Left hindlimb (tissue), 1 donor: ENCODE measurements at regions not wholly inside any gene's neighbourhood (a gene's known extent, or its start where the extent isn't known, plus 50 kb on each side); places are given as distances from the start of the nearest gene placed in this dataset.
A peak's percentile ranks its signal among the peaks of the same experiment; 100 is the strongest.
"Not testable (repeated sequence)": the region's sequence is repeated elsewhere in the genome, so short reads cannot be mapped to it uniquely, and the experiment has no call there.

ENCODE experiments used
- DNase-seq: peaks from one replicate; pipeline ENCODE4 v3.0.0-alpha.2; 2018

DNA sequence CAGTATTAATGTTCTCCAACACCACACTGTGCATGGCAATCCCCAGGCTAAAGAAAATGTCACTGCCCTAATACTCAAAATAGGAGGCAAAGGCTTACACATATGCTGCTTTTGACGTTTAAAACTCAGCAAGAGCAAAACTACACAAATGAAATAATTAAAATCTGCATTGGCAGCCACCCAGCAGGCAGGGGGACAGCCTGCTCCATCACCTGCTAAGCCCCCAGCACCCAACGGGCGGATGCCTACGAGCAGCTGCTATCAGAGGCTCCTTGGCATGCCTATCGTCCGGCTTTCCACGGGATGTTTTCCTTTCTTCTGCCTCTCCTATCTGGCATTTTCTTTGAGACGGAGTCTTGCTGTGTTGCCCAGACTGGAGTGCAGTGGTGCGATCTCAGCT, 337.5 kb downstream of the SOX9 start:
- DNase-seq = no peak

DNA sequence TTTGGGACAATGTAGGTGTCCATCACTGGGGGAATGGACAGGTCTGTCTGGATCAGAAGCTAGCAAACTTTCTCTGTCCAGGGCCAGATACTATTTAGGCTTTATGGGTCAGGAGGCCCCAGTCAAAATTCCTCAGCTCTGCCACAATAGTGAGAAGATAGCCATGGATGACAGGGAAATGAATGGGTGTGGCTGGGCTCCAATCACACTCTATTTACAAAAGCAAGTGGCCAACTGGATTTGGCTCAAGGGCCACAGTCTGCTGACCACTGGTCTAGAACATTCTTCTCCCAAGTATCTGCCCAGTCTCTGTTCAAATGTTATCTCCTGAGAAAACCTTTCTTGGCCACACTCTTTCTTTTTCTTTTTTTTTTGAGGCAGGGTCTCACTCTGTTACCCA, 339.9 kb downstream of the SOX9 start:
- DNase-seq = no peak

DNA sequence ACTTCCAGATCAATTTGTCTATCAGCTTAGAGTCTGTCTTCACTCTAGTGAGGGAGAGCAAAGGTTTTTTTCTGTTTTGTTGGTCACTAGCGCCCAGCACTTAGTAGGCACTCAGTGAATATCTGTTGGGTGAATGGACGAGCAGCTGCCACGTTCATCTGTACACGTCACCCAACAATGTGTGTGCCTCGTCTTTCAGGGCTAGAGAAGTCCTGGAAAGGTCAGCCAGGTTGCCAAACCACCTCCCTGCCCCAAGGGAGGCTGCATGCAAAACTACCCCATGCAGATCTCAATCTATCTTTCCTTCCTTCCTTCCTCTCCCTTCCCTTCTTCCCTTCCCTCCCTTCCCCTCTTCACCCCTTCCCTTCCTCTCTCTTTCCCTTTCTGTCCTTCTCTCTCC, 340.9 kb downstream of the SOX9 start:
- DNase-seq = no peak

DNA sequence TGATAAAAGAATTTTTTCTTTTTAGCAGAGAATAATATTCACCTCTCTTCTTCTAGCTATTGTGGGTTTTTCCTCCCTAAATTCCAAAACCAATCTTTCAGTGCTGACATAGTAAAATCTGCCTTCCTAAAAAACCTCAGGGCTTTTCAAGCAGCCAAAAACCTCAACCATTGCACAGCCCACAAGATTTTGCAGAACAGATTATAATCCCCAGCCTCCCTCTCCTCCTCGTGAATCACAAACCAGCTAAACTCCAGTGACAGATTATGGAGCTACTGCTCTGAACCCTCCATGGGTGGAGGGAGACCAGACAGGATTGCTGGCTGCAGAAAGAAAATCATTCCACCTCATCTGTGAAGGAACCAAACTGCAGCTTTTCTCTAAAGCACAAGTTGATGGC, 341.6 kb downstream of the SOX9 start:
- DNase-seq = no peak

DNA sequence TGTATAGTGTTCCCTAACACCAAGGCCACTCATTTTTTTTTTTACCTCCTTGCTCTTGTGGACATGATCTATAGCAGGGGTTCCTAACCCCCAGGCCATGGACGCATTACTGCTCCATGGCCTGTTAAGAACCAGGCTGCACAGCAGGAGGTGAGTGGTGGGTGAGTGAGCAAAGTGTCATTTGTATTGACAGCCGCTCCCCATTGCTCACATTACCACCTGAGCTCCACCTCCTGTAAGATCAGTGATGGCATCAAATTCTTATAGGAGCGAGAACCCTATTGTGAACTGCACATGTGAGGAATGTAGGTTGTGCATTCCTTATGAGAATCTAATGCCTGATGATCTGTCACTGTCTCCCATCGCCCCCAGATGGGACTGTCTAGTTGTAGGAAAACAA, 342.0 kb downstream of the SOX9 start:
- DNase-seq = no peak

DNA sequence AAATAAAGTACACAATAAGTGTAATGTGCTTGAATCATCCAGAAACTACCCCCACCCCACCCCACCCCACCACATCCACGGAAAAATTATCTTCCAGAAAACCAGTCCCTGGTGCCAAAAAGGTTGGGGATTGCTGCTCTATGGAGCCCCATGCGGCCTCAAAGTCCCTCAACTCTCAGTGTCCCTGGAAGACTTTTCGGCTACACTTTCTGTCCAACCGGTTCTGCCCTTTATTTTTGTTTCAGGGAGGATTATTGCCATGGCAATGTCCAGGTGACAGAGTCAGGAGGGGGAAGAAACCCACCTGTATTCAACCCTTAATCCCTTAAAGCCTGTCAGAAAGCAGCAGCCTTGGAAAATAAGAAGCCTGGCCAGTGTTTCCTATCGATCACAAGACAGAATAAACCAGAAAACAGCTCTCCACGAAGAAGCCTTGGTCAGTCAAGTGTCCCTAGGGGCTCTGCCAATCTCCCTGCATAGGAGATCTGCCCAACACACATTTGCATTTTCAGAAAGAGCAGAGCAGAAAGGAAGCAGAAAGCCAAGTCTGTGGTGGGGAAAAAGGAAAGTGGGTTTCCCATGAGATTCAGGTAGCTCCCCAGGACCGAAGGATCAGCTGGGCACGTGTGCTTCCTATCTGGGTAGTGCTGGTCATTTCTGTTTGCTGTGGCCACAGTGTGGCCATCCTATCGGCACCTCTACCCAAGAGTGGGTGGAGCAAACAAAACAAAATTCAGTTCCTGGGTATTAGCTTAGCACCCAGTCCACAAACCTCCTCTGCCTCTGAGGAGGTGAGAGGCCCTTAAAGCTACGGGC, 342.7 kb downstream of the SOX9 start:
- no peak for DNase-seq

DNA sequence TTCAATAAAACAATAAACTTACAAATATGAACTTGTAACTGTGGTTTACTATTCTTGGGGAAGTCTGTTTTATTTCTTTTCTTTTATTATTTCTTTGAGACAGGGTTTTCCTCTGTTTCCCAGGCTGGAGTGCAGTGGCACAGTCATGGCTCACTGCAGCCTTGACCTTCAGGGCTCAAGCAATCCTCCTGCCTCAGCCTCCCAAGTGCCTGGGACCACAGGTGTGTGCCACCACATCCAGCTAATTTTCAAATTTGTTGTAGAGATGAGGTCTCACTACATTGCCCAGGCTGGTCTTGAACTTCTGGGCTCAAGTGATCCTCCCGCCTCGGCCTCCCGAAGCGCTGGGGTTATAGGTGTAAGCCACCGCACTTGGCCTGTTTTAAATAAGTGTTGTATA, 343.4 kb downstream of the SOX9 start:
- DNase-seq = not testable (repeated sequence)

DNA sequence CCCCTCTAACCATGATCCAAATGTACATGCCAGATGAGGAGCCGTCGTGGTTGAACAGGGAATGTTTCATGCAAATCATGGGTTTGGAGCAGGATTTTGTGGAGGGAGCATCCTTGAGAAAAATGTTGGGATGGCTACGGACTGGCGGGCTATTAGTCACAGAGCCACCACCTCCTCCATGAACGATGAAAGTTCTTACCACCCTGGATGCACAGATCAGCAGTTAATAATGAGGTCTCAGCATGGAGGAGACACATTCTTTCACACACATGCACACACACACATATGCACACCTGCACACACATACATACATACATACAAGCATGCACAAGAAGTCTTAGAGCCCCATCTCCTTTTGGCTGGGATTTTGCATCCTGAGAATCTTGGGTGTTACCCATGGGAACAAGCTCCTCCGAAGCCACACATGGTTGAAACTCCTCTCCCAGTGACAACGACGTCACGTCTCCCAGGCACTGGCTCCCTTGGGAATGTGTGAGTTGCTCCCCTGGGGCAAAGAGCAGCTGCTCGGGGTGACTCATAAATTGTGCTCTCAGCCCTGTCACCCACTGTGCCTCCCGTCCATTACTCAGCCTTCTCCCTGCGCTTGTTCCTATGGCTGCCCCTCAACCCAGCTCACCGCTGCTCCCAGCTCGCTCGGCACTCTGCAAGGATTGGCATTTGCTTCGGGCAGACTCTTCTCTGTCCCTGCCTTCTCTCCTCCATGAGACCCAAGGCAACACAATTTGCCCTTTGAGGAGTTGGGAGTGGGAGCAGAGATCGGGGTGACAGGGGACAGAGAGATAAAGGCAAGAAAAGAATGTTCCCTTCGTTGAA, 344.6 kb downstream of the SOX9 start:
- no peak for DNase-seq

DNA sequence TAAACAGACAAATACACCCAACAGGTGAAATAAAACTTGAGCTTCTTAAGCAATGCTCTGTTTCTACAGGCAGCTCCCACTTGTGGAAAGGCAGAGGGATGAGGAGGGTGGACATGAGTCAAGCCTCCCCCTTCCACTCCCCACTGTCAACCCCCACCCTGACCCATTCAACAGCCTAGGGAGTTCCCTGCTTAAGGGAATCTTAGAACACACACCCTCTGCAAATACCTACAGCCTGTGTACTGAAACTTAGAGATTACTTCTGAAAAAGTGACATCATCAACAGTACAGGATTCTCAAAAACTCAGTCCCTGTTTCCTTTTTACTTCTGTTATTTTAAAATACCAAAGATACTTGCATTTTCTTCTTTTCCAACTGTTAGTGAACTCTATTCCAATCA, 345.4 kb downstream of the SOX9 start:
- no peak for DNase-seq

DNA sequence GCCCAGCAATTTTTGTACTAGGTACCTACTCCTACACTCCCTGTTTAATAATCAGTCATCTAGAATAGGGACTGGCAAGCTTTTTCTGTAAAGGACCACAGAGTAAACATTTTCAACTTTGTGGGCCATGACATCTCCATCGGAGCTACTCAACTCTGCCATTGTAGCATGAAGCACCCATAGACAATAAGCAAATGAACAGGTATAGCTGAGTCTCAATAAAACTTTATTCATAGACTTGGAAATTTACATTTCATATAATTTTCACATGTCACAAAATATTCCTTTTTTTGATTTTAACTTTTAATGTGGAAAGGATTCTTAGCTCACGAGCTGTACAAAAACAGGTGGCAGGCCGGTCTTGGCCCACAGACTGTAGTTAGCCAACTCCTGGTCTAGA, 345.8 kb downstream of the SOX9 start:
- DNase-seq = no peak

DNA sequence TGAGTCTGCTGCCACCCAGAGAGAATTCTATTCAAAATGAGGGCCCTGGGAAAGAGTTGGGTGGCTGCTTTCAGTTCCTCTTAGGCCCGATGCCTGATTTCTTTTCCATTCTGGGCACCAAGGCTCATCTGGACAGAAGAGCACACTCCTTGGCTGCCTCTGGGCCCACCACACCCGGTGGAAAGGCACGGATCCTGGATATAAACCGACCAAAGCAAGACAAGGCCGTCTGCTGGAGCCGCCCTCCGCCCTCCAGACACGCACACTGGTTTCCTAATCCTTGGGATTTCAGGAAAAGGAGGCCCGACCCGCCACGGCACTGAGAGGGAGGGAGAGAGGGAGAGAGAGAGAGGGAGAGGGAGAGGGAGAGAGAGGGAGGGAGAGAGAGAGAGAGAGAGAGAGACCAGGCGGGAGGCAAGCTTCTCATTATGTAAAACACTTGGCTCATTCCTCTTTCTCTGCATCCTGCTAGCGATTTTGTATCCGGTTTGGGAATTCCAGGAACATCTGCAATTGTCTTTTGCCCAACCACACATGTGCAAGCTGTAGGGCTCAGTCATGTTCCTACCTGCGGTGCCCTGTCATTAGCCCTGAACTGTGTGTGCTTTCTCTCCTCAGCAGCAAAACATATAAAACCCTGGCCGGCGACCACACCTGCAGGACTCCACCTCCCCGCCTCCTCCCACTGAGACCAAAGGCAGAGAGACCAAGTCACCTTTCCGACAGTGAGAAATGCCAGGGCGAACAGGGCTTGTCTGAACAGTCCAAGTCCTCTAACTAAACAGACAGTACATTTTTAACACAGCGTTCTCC, 347.2 kb downstream of the SOX9 start:
- DNase-seq = peak; percentile 73

DNA sequence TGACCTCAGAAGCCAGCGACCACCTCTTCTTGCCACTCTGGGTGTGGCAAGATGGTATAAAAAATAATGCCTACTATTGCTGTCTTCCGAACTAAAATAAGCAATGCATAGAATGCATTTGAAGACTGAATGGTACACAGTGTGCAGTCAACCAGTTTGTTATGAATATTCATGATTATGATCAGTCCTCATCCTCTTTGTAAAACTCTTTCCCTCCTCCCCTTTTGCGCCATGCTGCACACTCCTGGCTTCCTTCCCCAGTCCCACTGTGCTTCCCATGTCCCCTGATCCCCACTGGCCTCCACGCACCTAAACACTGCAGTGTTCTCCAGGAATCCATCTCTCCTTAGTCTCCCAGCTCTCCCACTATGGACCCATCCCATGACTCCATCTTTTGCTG, 348.0 kb downstream of the SOX9 start:
- no peak for DNase-seq

DNA sequence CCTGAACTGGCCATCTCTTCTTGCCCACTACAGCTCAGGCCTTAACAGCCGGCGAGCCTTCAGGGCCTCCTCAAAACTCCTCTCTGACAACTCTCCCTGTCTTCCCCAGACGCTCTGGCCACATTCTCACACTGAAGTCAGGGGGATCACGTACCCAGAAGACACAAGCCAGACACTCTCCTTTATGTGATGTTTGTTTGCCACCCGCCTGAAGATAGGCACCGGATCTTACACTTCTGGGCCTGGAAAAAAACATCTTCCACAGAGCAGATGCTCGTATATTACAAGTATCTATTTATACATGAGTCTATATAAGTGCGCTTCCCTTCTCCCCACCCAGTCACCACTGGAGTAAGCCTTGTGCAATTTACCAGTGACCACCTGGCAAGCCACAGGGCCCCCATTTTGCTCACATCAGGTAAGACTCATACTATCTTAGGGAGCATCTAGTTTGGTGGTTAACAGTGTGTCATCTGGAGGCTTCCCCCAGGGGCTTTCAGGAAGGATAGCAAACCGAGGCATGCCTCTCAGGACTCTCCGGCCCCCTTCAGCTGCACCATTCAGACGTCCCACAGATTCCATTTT, 349.4 kb downstream of the SOX9 start:
- no peak for DNase-seq

DNA sequence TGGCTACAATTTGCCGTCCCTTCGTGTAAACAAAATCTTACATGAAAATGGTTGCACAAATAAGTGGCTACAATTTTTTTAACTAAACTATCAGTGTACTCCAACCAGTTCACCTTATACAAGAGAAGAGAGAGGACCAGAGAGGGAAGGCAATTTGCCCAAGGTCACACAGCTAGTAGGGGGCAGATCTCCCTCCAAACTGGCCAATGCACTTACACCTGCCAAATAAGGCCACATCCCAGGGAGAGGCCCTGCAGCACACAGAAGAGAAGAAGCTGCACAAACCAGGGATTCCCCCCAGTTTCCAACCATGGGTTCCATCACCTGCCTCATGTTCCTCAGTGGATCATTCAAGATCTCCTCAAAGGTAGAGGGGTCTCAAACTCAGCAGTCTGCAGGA, 349.9 kb downstream of the SOX9 start:
- DNase-seq = no peak

DNA sequence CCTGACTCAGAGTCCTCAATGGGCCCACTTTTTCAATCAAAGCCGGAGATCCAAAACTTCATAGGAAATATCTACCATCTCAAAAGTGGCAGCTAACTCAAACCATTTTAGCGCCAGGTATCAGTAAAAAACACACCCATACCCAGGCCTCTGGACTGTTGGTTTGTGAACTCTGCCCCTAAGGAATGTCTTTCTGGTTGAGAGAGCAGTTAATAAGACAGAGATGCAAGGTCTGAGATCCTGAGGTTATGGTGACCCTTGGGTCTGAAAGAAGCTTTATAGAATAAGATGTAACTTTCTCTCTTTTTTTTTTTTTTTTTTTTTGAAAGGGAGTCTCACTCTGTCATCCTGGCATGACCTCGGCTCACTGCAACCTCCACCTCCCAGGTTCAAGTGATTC, 350.5 kb downstream of the SOX9 start:
- DNase-seq = no peak

DNA sequence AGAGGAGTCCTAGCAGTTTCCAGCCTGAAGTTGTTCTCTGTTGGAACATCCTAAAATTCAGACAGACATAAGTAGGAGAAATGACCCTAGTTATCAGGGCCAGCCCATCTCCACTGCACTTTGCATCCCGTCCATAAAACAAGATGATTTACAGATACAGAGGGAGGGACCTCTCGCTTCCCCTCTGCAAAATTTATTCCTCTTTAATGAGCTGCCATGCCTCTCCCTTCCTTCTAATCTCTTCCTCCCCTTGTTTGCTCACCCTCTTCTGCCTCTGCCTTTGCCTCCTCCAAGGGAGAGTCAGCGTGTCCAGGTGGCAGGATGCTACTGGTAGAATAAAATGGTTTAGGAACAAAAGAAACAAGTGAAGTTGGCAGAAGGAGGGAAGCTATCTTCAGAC, 351.3 kb downstream of the SOX9 start:
- no peak for DNase-seq

DNA sequence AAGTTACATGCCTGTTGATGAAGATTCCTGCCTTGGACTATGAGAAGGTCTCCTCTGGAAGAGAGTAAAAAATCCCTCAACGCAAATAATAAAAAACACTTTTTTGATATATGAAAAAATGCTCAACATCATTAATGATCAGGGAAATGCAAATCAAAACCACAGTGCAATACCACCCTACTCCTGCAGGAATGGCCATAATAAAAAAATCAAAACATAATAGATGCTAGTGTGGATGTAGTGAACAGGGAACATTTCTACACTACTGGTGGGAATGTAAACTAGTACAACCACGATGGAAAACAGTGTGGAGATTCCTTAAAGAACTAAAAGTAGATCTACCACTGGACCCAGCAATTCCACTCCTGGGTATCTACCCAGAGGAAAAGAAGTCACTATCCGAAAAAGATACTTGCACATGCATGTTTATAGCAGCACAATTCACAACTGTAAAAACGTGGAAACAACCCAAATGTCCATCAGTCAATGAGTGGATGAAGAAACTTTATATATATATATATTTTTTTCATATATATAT, 352.1 kb downstream of the SOX9 start:
- not testable (repeated sequence) for DNase-seq

DNA sequence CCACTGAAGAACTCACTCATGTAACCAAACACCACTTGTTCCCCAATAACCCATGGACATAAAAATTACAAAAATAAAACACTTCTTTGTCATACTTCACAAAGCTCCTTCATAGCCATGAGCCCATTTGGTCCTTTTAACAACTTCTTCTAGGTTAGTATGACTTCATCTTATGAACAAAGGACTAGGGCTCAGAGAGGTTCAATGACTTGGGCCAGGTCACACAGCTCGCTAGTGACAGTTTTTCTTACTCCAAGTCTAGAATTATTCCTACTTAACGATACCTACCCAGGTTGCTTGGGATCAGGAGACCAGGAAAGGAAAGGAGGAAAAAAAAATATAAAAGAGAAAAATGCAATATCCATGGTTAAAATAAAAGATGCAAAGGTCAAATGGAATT, 353.4 kb downstream of the SOX9 start:
- no peak for DNase-seq

DNA sequence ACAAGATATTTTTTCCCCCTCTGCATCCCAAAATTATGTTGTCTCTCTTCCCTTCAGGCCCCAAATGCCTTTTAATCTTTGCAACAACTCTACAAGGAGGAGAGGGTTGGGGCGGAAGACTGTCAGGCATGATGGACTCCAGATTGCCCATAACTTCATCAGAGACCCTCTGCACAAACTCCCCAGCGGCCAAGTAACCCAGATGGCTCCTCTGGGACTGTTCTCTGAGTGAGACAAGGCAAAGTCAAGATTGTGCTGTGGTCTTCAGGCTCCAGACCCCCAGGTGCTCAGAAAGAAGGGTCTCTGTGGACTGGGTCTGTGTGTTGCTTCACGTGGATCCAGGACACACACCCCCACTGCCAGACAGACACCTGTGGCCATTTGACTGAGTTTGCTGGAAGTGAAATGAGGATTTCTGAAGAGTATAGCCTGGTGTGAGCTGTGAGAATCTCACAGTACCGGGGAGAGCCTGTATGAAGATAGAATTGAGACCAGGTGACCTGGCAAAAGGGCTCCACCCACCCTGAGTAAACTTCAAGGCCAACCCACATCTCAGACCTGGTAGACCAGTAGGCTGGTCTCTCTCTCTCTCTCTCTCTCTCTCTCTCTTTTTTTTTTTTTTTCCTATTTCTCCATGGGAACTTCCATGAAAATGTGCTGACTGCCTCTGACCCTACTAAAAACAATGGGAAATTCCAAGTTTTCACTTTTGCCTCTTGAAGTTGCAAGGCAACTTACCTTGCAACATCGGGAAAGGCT, 354.1 kb downstream of the SOX9 start:
- DNase-seq = no peak

DNA sequence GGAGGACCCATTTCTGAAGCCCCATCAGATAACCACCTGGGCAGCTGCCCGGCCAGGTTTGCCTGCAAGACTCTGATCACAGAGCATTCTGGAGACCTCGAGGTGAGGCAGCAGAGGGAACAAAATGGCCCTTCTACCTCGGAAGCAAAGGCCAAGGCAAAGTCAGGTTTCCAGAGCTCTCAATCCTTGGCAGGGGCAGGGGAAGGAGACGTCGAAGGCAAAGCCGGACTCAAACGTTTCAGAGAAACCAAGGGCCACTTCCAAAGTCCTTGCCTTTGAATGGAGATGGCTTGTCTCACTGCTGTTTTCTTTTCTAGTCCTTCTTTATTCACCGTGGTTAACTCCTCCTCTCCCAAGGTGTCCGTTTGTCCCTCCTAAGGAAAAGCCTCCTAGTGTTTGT, 355.3 kb downstream of the SOX9 start:
- no peak for DNase-seq

DNA sequence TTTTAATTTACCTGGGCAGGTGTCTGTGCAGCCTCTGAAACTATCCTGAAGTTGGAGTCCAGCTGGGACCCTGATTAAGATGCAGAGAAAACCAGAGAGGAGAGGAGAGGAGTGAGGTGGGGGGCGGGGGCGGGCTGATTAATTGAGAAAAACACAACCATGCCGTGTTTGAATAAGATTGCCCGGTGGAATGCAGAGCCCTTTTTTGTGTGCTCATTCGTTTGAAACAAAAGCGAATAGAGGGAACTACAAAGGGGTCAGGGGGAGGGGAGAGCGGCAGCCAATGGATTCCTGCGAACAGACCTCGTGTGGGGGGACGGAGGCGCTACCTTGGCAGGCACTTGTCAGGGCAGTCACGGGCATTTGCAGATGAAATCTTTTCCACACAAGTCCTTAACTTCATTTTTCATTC, 355.8 kb downstream of the SOX9 start:
- no peak for DNase-seq

DNA sequence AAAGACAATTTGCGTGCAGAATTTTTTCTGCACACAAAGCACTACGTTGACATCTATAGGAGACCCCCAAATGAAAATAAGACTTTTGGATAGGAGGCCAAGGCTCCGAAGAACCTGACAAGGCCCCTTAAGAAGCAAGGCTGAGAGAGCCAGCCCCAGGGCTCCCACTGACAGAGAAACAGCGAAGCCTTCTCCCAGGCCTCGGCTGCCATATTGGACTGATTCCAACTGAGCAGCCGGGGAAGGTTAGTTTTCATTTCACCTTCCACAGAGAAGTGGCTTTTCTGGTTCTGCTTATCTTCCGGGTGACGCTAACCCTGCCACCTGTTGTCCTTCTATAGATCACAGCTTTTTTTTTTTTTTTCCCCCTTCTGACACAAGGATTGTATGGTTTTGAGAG, 356.7 kb downstream of the SOX9 start:
- DNase-seq = no peak
